ENCODE measurements at regions not wholly inside any gene's neighbourhood (a gene's known extent, or its start where the extent isn't known, plus 50 kb on each side); places are given as distances from the start of the nearest gene placed in this dataset.

- Histone ChIP-seq H3K23ac (ENCODE audit: low read depth, low read length) (no peak overlapping the region), H3K9ac (ENCODE audit: low read depth, low read length) (no peak overlapping the region), H2AK5ac (ENCODE audit: low read depth, low read length) (no peak overlapping the region), H2AK9ac (replicated peaks; ENCODE audit: low read depth, low read length, poor library complexity) (no peak overlapping the region), H3K9me3 (ENCODE audit: control insufficient read depth, insufficient read depth, low read length) (no peaks in the 10 kb centered on the region), H3K9me1 (ENCODE audit: insufficient read depth, low read length) (no peaks in the 10 kb centered on the region), H2AFZ (replicated peaks; ENCODE audit: low read length, poor library complexity) (no peak overlapping the region), H2BK120ac (ENCODE audit: low read depth, low read length) (no peak overlapping the region), H2BK20ac (ENCODE audit: low read depth, low read length) (no peak overlapping the region), H2BK15ac (ENCODE audit: low read depth, low read length) (no peak overlapping the region), H3K36me3 (ENCODE audit: control insufficient read depth, insufficient read depth, low read length) (no peaks in the 10 kb centered on the region), H3K4ac (ENCODE audit: low read depth, low read length) (no peak overlapping the region), H4K5ac (ENCODE audit: low read depth, low read length) (no peak overlapping the region), H3K18ac (ENCODE audit: low read depth, low read length) (no peak overlapping the region), H4K8ac (ENCODE audit: low read depth in 2 of 2, low read length in 2 of 2) (no peak overlapping the region), H3K4me1 (ENCODE audit: control insufficient read depth, insufficient read depth, low read length) (no peaks in the 10 kb centered on the region), H4K91ac (ENCODE audit: insufficient read depth, low read depth, low read length) (no peak overlapping the region), H4K20me1 (ENCODE audit: insufficient read depth, low read length) (no peaks in the 10 kb centered on the region), H2BK5ac (ENCODE audit: low read depth, low read length, poor library complexity, severe bottlenecking) (no peak overlapping the region), H3K4me3 (ENCODE audit: insufficient read depth, low read depth, low read length) (no peak overlapping the region), H3K27me3 (ENCODE audit: control insufficient read depth, insufficient read depth, low read length) (no peaks in the 10 kb centered on the region), H3K27ac (ENCODE audit: insufficient read depth, low read length) (no peak overlapping the region), H3K79me1 (ENCODE audit: low read depth in 1 of 2, low read length in 2 of 2) (no peaks in the 10 kb centered on the region), H3K4me2 (ENCODE audit: low read depth, low read length) (no peak overlapping the region), H3K14ac (replicated peaks; ENCODE audit: low read depth, low read length) (no peak overlapping the region), H3K56ac (ENCODE audit: extremely low read depth, insufficient read depth, low read length) (no peak overlapping the region)
- no peak for ATAC-seq (ENCODE audit: low read depth)
- no peak for TF ChIP-seq MXI1 (IDR thresholded peaks at IDR 0.05; ENCODE audit: borderline replicate concordance, low read depth, low read length)
- TF ChIP-seq RCOR1 (IDR thresholded peaks at IDR 0.05; ENCODE audit: insufficient replicate concordance, low read length): no peak
- TF ChIP-seq CTCF (conservative IDR thresholded peaks at IDR 0.05; ENCODE audit: low read depth, low read length): no peak
- no peak for TF ChIP-seq NFE2L2 (IDR thresholded peaks at IDR 0.05; ENCODE audit: low read depth, low read length)
- TF ChIP-seq FOS (IDR thresholded peaks at IDR 0.05; ENCODE audit: low read depth, low read length): no peak
- intact Hi-C loops (cut with micrococcal nuclease): no loop called here
- ChIA-PET CTCF (no interaction called here), POLR2A (ENCODE audit: unreplicated experiment) (no interaction called here)
- DNase-seq: no peak
- dilution Hi-C loops (cut with HindIII; ENCODE audit: low sequenced_read_pairs, unreplicated experiment): no loop called here
- no CpG with 5 or more reads among the region's 3 CpGs for WGBS, 2 experiments (ENCODE audit: extremely low coverage in 2 of 2, insufficient read length in 1 of 2)
- BruUV-seq (replicated peaks): no TSS peak
- in situ Hi-C loops (cut with MboI; ENCODE audit: low sequenced_read_pairs): no loop called here
Observed at GRCh38 chr1:112165375-112165774, 175.9 kb upstream of the KCND3 start.
